HG03442 (cell line): ENCODE measurements at regions not wholly inside any gene's neighbourhood (a gene's known extent, or its start where the extent isn't known, plus 50 kb on each side); places are given as distances from the start of the nearest gene placed in this dataset.
"Not testable (repeated sequence)": the region's sequence is repeated elsewhere in the genome, so short reads cannot be mapped to it uniquely, and the experiment has no call there.

Experiments used
- ATAC-seq: cut with Tn5 transposase; IDR thresholded peaks from one replicate; pipeline ENCODE4 v1.9.1; 2021; ENCODE audit warnings: mild to moderate bottlenecking, moderate library complexity; ENCODE audit not compliant: unreplicated experiment

- no peak for ATAC-seq
Observed at GRCh38 chr1:233435622-233436021, 108.1 kb downstream of the MAP3K21 start.

- ATAC-seq: no peak
Observed at GRCh38 chr1:233439721-233440120, 112.2 kb downstream of the MAP3K21 start.

DNA sequence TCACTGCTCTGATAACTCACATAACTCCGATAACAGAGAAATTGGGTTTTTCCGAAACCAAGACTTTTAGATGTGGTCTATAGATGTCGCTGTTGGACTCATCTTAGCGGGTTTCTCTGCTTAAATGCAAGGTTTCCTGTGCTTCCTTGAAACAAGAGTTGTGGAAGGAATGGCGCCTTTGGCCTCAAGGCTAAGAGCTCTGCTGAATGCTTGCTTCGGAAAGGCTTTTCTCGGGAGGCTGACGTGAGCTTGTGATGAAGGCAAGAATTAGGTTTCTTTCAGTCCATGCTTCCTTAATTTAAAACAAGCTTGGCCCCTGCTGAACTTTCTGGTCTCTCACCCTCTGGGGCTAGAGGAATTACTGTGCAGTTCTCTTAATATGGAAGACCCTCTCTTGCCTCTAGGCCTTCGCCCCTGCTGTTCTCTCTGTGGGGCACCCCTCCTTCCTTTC, 113.5 kb downstream of the MAP3K21 start:
- ATAC-seq: no peak

- ATAC-seq: no peak
Observed at GRCh38 chr1:233442026-233442780, 114.7 kb downstream of the MAP3K21 start.

DNA sequence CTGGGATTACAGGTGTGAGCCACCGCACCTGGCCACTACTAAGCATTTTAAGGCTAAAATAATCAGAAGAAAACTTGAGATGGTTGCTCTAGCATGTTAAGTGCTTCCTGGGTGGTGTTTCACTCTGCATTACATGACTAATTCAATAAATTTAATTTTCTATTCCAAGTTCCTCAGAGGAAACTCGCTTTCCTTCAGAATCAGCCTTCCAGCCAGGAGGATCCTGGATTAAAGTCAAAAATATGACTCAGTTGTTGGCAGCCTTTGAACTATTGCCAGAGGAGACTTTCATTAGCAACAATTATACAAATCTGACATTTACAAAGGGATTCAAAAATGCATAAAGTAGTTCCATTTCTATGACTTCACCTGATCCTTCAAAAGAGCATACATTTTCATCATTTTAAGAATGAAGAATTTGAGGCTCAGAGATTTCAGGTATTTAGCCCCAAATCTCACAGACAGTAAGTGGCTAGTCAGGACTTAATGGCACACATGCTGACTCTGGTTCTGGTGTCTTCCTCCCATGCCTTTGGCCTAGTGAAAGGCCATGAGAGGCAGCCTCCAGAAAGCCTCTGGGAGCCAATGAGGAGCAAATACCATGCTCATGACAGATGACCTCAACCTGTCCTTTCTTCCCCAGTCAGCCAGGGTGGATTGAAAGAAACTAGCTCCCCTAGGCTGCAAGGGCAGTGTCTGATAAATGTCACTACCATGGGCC, 115.7 kb downstream of the MAP3K21 start:
- no peak for ATAC-seq

GRCh38 chr1:233444484-233444883, 117.0 kb downstream of the MAP3K21 start:
- no peak for ATAC-seq

DNA sequence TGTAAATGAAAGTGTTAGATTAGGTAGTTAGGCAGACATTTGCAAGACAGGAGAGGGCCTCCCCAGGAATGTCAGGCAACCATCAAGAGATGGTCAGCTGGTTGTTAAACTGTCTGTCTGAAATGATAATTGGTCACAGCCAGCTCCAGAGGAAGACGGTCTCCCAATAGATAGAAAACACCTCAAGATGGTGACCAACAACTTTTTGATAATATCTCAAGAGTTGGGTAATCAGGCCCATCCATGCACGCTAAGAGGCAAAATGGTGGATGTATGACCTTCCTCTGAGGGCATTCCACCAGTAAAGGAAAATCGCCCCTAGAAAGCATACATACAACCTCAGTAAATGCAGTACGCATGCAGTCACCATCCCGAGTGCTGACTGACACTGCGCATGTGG, 118.2 kb downstream of the MAP3K21 start:
- no peak for ATAC-seq

GRCh38 chr1:233446935-233447334, 119.4 kb downstream of the MAP3K21 start:
- ATAC-seq: no peak

DNA sequence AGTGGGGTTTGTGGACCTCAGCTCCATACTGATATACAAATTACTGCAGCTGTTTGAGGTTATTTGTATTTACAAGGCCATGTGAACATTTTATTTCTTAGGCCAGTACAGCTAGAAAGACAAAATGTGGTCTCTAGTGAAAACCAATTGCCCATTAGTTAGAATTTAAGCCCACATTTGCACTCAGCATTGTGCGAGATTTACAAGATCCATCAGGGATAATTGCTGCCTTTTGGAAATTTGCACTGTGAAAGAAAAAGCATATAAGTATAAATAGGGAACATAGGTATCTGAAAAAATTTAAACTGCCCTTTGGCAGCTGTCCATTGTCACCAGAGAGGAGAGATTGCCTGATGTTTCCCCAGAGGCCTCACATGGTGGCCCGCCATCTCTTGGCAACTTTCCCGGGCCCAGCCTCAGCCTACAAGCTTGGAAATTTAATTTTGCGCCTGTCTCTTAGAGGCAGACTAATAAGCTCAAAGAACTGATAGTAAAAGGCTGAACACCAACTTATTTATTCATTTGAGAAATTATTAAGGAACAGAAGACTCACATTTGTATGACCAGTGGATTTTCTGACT, 120.7 kb downstream of the MAP3K21 start:
- no peak for ATAC-seq

- no peak for ATAC-seq
Observed at GRCh38 chr1:233452724-233453123, 125.2 kb downstream of the MAP3K21 start.

DNA sequence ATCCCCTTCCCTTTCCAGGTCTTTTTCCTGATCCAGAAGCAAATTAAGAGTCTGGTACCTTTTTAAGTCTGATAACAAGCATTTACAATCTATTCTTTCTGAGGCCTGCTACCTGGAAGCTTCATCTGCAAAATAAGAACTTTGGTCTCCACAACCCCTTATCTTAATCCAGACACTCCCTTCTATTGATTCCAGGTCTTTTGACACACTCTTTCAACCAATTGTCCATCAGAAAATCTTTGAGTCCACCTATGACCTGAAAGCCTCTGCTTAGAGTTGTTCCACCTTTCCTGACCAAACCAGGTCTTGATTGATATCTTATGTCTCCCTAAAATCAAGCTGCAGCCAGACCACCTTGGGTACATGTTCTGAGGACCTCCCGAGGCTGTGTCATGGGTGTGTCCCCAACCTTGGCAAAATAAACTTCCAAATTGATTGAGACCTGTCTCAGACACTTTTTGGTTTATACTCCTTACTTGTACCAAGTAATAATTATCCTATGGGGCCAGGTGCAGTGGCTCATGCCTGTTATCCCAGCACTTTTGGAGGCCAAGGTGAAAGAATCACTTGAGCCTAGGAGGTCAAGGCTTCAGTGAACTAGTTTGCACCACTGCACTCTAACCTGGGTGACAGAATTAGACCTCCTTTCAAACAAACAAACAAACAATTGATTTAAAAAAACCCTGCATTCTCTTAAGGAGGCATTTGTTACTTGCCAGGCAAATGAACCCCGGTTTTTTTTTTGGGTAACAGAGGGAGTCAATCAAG, 126.1 kb downstream of the MAP3K21 start:
- no peak for ATAC-seq

DNA sequence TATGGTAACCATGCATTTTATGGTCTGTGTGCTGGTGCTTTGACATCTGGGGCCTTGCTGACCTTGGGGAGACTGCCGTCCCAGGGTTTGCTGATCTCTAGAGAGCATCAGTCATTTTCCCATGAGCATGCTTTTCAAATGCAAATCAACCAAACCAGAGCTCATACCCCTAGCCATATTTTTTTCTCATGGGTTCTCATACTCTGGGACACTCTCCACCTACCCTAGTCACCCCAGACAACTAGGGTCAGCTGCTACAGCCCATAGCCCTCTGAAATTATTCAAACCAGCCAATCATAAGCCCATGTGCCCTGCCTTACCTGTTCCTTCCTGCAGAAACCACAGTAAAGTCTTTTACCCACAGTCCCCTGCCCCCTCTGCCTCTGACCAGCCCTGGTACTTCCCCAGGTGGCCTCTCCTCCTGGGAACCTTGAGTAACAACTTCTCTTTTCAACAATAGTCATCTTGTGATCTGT, 132.0 kb downstream of the MAP3K21 start:
- ATAC-seq: peak; percentile 73

GRCh38 chr1:233459968-233460367, 132.4 kb downstream of the MAP3K21 start:
- peak; percentile 1 for ATAC-seq

GRCh38 chr1:233460692-233461091, 133.2 kb downstream of the MAP3K21 start:
- no peak for ATAC-seq

GRCh38 chr1:233461847-233462246, 134.3 kb downstream of the MAP3K21 start:
- no peak for ATAC-seq

- ATAC-seq: no peak
Observed at GRCh38 chr1:233463333-233463732, 135.8 kb downstream of the MAP3K21 start.

DNA sequence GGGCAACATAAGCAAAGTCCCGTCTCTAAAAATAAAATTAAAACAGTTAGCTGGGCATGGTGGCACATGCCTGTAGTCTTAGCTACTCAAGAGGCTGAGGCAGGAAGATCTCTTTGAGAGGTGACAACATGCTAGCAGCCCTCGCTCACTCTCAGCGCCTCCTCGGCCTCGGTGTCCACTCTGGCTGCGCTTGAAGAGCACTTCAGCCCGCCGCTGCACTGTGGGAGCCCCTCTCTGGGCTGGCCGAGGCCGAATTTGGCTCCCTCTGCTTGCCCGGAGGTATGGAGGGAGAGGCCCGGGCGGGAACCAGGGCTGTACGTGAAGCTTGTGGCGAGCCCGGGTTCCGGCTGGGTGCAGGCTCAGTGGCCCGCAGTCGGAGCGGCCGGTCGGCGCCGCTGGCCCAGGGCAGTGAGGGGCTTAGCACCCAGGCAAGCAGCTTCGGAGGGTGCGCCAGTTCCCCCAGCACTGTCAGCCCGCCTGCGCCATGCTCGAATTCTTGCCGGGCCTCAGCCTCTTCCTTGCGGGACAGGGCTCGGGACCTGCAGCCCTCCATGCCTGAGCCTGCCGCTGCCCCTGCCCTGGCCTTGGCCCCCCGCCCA, 138.3 kb downstream of the MAP3K21 start:
- no peak for ATAC-seq

- no peak for ATAC-seq
Observed at GRCh38 chr1:233470741-233471499, 143.0 kb upstream of the KCNK1 start.

GRCh38 chr1:233471851-233472250, 142.1 kb upstream of the KCNK1 start:
- ATAC-seq: not testable (repeated sequence)

GRCh38 chr1:233472796-233473195, 141.1 kb upstream of the KCNK1 start:
- not testable (repeated sequence) for ATAC-seq
